ENCODE measurements at regions not wholly inside any gene's neighbourhood (a gene's known extent, or its start where the extent isn't known, plus 50 kb on each side); places are given as distances from the start of the nearest gene placed in this dataset.
"Not testable (repeated sequence)": the region's sequence is repeated elsewhere in the genome, so short reads cannot be mapped to it uniquely, and the experiment has no call there.

GRCh38 chr10:52483587-52483986 is 169.5 kb downstream of the DKK1 start:
- DNase-seq = no peak

- no peak for DNase-seq
These were observed 170.4 kb downstream of the DKK1 start for GRCh38 chr10:52484206-52485065.

- DNase-seq = no peak
These were observed 171.4 kb downstream of the DKK1 start for GRCh38 chr10:52485462-52485861.

GRCh38 chr10:52486840-52487611 is 172.9 kb downstream of the DKK1 start:
- no peak for DNase-seq

GRCh38 chr10:52488606-52489485 is 174.8 kb downstream of the DKK1 start:
- DNase-seq = no peak

- DNase-seq = no peak
These were observed 177.3 kb downstream of the DKK1 start for GRCh38 chr10:52491246-52491995.

GRCh38 chr10:52499281-52499680 is 185.2 kb downstream of the DKK1 start:
- DNase-seq = no peak

GRCh38 chr10:52500476-52500875 is 186.4 kb downstream of the DKK1 start:
- no peak for DNase-seq

GRCh38 chr10:52502237-52502636 is 188.2 kb downstream of the DKK1 start:
- no peak for DNase-seq

- not testable (repeated sequence) for DNase-seq
These were observed 191.3 kb downstream of the DKK1 start for GRCh38 chr10:52505341-52505740.

- DNase-seq = no peak
These were observed 200.4 kb downstream of the DKK1 start for GRCh38 chr10:52514481-52514880.

GRCh38 chr10:52517012-52517411 is 202.9 kb downstream of the DKK1 start:
- no peak for DNase-seq

- no peak for DNase-seq
These were observed 209.6 kb downstream of the DKK1 start for GRCh38 chr10:52523696-52524095.

- DNase-seq = no peak
These were observed 211.7 kb downstream of the DKK1 start for GRCh38 chr10:52525761-52526160.

- no peak for DNase-seq
These were observed 212.3 kb downstream of the DKK1 start for GRCh38 chr10:52526251-52526823.

GRCh38 chr10:52532650-52533290 is 218.7 kb downstream of the DKK1 start:
- DNase-seq = no peak

GRCh38 chr10:52533986-52534385 is 219.9 kb downstream of the DKK1 start:
- DNase-seq = no peak

GRCh38 chr10:52539463-52539862 is 225.4 kb downstream of the DKK1 start:
- DNase-seq = no peak

GRCh38 chr10:52540479-52540984 is 226.5 kb downstream of the DKK1 start:
- no peak for DNase-seq

- DNase-seq = no peak
These were observed 227.0 kb downstream of the DKK1 start for GRCh38 chr10:52541006-52541473.

- no peak for DNase-seq
These were observed 228.8 kb downstream of the DKK1 start for GRCh38 chr10:52542906-52543305.
